HCT116 (cell line): ENCODE measurements at regions not wholly inside any gene's neighbourhood (a gene's known extent, or its start where the extent isn't known, plus 50 kb on each side); places are given as distances from the start of the nearest gene placed in this dataset.

Experiments used
- ATAC-seq: fragments of 200-7000 bp; cut with Tn5 transposase; 2 replicates; pipeline ENCODE4 v1.9.1; 2020; ENCODE audit warnings: mild to moderate bottlenecking, moderate library complexity
- BruUV-seq: library from RNA; stranded (reverse); fragments of 400-500 nt; replicated peaks from 2 replicates; lab custom pipeline; 2021; lab: Mats Ljungman, UMichigan
- CTCF ChIA-PET: fragments of 300-600 bp; sonication (Branson Sonifier 250); formaldehyde crosslinking; loops from one replicate; lab custom pipeline; 2021; ENCODE audit warnings: antibody characterized with exemption; lab: Charles Lee
- POLR2A ChIA-PET: fragments of 300-600, 350-600 bp; sonication (Branson Sonifier 250); formaldehyde crosslinking; loops from one replicate; lab custom pipeline; 2021; ENCODE audit warnings: antibody characterized with exemption; lab: Charles Lee
- RAD21 ChIA-PET, 2 experiments: fragments of 300-600 bp; sonication (Branson Sonifier 250); formaldehyde crosslinking; loops; one replicate each; lab custom pipeline; 2023; ENCODE audit warnings: low total read pairs in 2 of 2; ENCODE audit not compliant: uncharacterized antibody in 2 of 2, unreplicated experiment in 2 of 2, low non-redundant PET in 1 of 2; lab: Charles Lee
- DNase-seq: peaks from one replicate; pipeline ENCODE4 v3.0.0-alpha.2; 2010; ENCODE audit warnings: low read depth, low spot score
- H2AFZ ChIP-seq: fragments of 200-600 bp; shearing (Covaris generic), sonication (generic); 2 replicates; pipeline ENCODE4 v1.6.1; 2017; ENCODE audit warnings: low read depth, mixed run types, mixed read lengths, antibody characterized with exemption, low read length; ENCODE audit not compliant: poor library complexity, severe bottlenecking
- H3K27ac ChIP-seq: 2 replicates; pipeline ENCODE4 v1.5.1; 2012; ENCODE audit warnings: low read depth, low read length
- H3K27me3 ChIP-seq: fragments of 200-600 bp; sonication (generic); 2 replicates; pipeline ENCODE4 v1.6.1; 2016; ENCODE audit warnings: mixed run types, low read length, mixed read lengths; ENCODE audit not compliant: insufficient read depth
- H3K36me3 ChIP-seq, 2 experiments: fragments of 200-500 bp in 1 of 2; fragments of 200-600 bp in 1 of 2; sonication (Bioruptor generic) in 1 of 2; sonication (generic) in 1 of 2; 2 replicates each; pipeline versions ENCODE4 v1.5.1 to v1.6.1; 2014 to 2016; ENCODE audit warnings: low read length in 2 of 2, inconsistent platforms in 1 of 2, mixed read lengths in 1 of 2, mixed run types in 1 of 2; ENCODE audit not compliant: insufficient read depth in 2 of 2, control insufficient read depth in 1 of 2
- H3K4me1 ChIP-seq, 2 experiments: fragments of 200-600 bp in 1 of 2; sonication (generic) in 1 of 2; 2 replicates each; pipeline versions ENCODE4 v1.5.1 to v1.6.1; 2012 to 2017; ENCODE audit warnings: low read length in 2 of 2, inconsistent platforms in 1 of 2, mild to moderate bottlenecking in 1 of 2, mixed read lengths in 1 of 2, mixed run types in 1 of 2, moderate library complexity in 1 of 2; ENCODE audit not compliant: insufficient read depth in 2 of 2, control insufficient read depth in 1 of 2
- H3K4me2 ChIP-seq: fragments of 200-600 bp; sonication (generic); 2 replicates; pipeline ENCODE4 v1.6.1; 2017; ENCODE audit warnings: mixed run types, low read length, mixed read lengths
- H3K4me3 ChIP-seq, 2 experiments: fragments of 200-600 bp in 1 of 2; sonication (generic) in 1 of 2; replicated peaks in 1 of 2; 2 replicates each; pipeline ENCODE4 v1.5.1; 2011 to 2016; ENCODE audit warnings: low read length in 2 of 2, control low read depth in 1 of 2, low read depth in 1 of 2, mild to moderate bottlenecking in 1 of 2, mixed read lengths in 1 of 2, mixed run types in 1 of 2
- H3K79me2 ChIP-seq: fragments of 200-600 bp; sonication (generic); 2 replicates; pipeline ENCODE4 v1.6.1; 2017; ENCODE audit warnings: mild to moderate bottlenecking, mixed run types, low read length, moderate library complexity, mixed read lengths; ENCODE audit not compliant: insufficient read depth
- H3K9ac ChIP-seq: fragments of 200-600 bp; sonication (generic); 2 replicates; pipeline ENCODE4 v1.6.1; 2016; ENCODE audit warnings: low read length, mixed read lengths
- H3K9me2 ChIP-seq: fragments of 200-600 bp; sonication (generic), shearing (Covaris generic); 2 replicates; pipeline ENCODE4 v1.6.1; 2017; ENCODE audit warnings: mixed run types, mild to moderate bottlenecking, moderate library complexity; ENCODE audit not compliant: insufficient read depth
- H3K9me3 ChIP-seq, 2 experiments: fragments of 200-500 bp in 1 of 2; fragments of 200-600 bp in 1 of 2; sonication (Bioruptor generic) in 1 of 2; sonication (generic) in 1 of 2; 2 replicates each; pipeline ENCODE4 v1.6.1; 2014 to 2017; ENCODE audit warnings: low read length in 2 of 2, mixed read lengths in 2 of 2, inconsistent platforms in 1 of 2, low read depth in 1 of 2, mild to moderate bottlenecking in 1 of 2, mixed run types in 1 of 2, moderate library complexity in 1 of 2; ENCODE audit not compliant: control insufficient read depth in 1 of 2, insufficient read depth in 1 of 2
- H4K20me1 ChIP-seq: fragments of 200-600 bp; sonication (generic), shearing (Covaris generic); 2 replicates; pipeline ENCODE4 v1.6.1; 2017; ENCODE audit warnings: mixed run types, mild to moderate bottlenecking, moderate library complexity; ENCODE audit not compliant: insufficient read depth
- CBX3 ChIP-seq: IDR thresholded peaks from 2 replicates; pipeline ENCODE4 v1.6.1; 2012; ENCODE audit warnings: low read depth
- CEBPB ChIP-seq: IDR thresholded peaks from 2 replicates; pipeline ENCODE4 v1.6.1; 2012; ENCODE audit warnings: low read depth
- EZH2 ChIP-seq: fragments of 200-600 bp; sonication (generic); IDR thresholded peaks from 2 replicates; pipeline ENCODE4 v1.6.1; 2017; ENCODE audit warnings: antibody characterized with exemption, mixed run types
- POLR2A ChIP-seq: IDR thresholded peaks from 2 replicates; pipeline ENCODE4 v1.7.0; 2011; ENCODE audit warnings: borderline replicate concordance; ENCODE audit not compliant: insufficient read depth, insufficient read length; ENCODE audit errors: extremely low read depth
- SRF ChIP-seq: IDR thresholded peaks from 2 replicates; pipeline ENCODE4 v1.6.1; 2012; ENCODE audit warnings: low read depth
- TCF7L2 ChIP-seq: IDR thresholded peaks from 2 replicates; pipeline ENCODE4 v1.7.0; 2011; ENCODE audit warnings: borderline replicate concordance, inconsistent platforms; ENCODE audit not compliant: insufficient read depth, insufficient read length; ENCODE audit errors: extremely low read depth
- ZNF274 ChIP-seq: fragments of 200-500 bp; sonication (Bioruptor generic); IDR thresholded peaks from 2 replicates; pipeline ENCODE4 v1.6.1; 2014; ENCODE audit warnings: mild to moderate bottlenecking, low read depth, low read length, inconsistent platforms
- intact Hi-C: fragments of 100-400 bp; cut with micrococcal nuclease; formaldehyde crosslinking; loops from 2 replicates; pipeline ENCODE4 v1.10.0; 2022
- TF ChIP-seq, protein P1 (sequence below): IDR thresholded peaks from 2 replicates; pipeline ENCODE4 v1.6.1; 2012

- no peak overlapping the region for H2AFZ ChIP-seq
- H3K9ac ChIP-seq, result no peak overlapping the region
- RAD21 ChIA-PET, result no interaction called here
- no peaks in the 10 kb centered on the region; the same call in 1 of the 2 replicates for H3K27me3 ChIP-seq
- no peak for ATAC-seq
- H4K20me1 ChIP-seq, result no peaks in the 10 kb centered on the region
- no peak for DNase-seq
- TF ChIP-seq SRF (no peak), TCF7L2 (no peak), CBX3 (no peak)
- no peaks in the 10 kb centered on the region for H3K9me2 ChIP-seq
- H3K27ac ChIP-seq, result no peak overlapping the region
- CTCF ChIA-PET, result no interaction called here
- intact Hi-C loops, result no loop called here
- POLR2A ChIA-PET, result no interaction called here
- H3K36me3 ChIP-seq, result no peaks in the 10 kb centered on the region
- H3K4me1 ChIP-seq, result no peaks in the 10 kb centered on the region
- no peak overlapping the region for H3K4me2 ChIP-seq
- BruUV-seq, result no TSS peak
- H3K79me2 ChIP-seq, result no peaks in the 10 kb centered on the region
- no peak overlapping the region for H3K4me3 ChIP-seq
- H3K9me3 ChIP-seq, result no peaks in the 10 kb centered on the region
Observed at GRCh38 chr14:66140213-66140918, 345.8 kb upstream of the CCDC196 start.

- no peaks in the 10 kb centered on the region for H3K79me2 ChIP-seq
- DNase-seq (no peak), ATAC-seq (no peak)
- no peaks in the 10 kb centered on the region for H3K4me1 ChIP-seq
- H3K9ac ChIP-seq, result no peak overlapping the region
- ChIA-PET RAD21 (no interaction called here), CTCF (no interaction called here), POLR2A (no interaction called here)
- no peaks in the 10 kb centered on the region for H3K36me3 ChIP-seq
- no peak overlapping the region for H3K4me2 ChIP-seq
- no peak overlapping the region for H3K27ac ChIP-seq
- no peaks in the 10 kb centered on the region for H4K20me1 ChIP-seq
- H2AFZ ChIP-seq, result no peak overlapping the region
- no peaks in the 10 kb centered on the region; the same call in 1 of the 2 replicates for H3K27me3 ChIP-seq
- H3K4me3 ChIP-seq, result no peak overlapping the region
- BruUV-seq, result no TSS peak
- no peaks in the 10 kb centered on the region for H3K9me2 ChIP-seq
- no peak for TF ChIP-seq POLR2A
- no peak for TF ChIP-seq EZH2
- TF ChIP-seq ZNF274, result no peak
- TF ChIP-seq, protein P1, sequence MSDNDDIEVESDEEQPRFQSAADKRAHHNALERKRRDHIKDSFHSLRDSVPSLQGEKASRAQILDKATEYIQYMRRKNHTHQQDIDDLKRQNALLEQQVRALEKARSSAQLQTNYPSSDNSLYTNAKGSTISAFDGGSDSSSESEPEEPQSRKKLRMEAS, result no peak
- no peak for TF ChIP-seq CEBPB
- no peak for TF ChIP-seq CBX3
- intact Hi-C loops, result no loop called here
- no peaks in the 10 kb centered on the region for H3K9me3 ChIP-seq
Observed at GRCh38 chr14:66140963-66141362, 345.2 kb upstream of the CCDC196 start.
